GM12878 (cell line): ENCODE measurements at regions not wholly inside any gene's neighbourhood (a gene's known extent, or its start where the extent isn't known, plus 50 kb on each side); places are given as distances from the start of the nearest gene placed in this dataset.

ENCODE experiments used
- ATAC-seq: fragments of 200-7000 bp; cut with Tn5 transposase; 3 replicates; pipeline ENCODE4 v1.9.1; 2020; ENCODE audit warnings: mild to moderate bottlenecking, moderate library complexity
- BruUV-seq: library from RNA; stranded (reverse); fragments of 400-500 nt; replicated peaks from 2 replicates; lab custom pipeline; 2021; lab: Mats Ljungman, UMichigan
- CTCF ChIA-PET: fragments of 300-600 bp; sonication (Branson Sonifier 250); formaldehyde crosslinking; extraction: SDS; loops from one replicate; lab custom pipeline; 2021; ENCODE audit warnings: inconsistent platforms; lab: Yijun Ruan, JAX
- POLR2A ChIA-PET: fragments of 350-600 bp; formaldehyde crosslinking; extraction: SDS; loops from one replicate; lab custom pipeline; 2021; ENCODE audit warnings: inconsistent platforms; lab: Charles Lee
- RAD21 ChIA-PET: fragments of 300-600 bp; sonication (Branson Sonifier 250); formaldehyde crosslinking; loops from one replicate; lab custom pipeline; 2023; ENCODE audit warnings: antibody characterized with exemption; ENCODE audit not compliant: unreplicated experiment; lab: Charles Lee
- SMC1A ChIA-PET: fragments of 300-600 bp; sonication (Branson Sonifier 250); formaldehyde crosslinking; loops from one replicate; lab custom pipeline; 2023; ENCODE audit not compliant: unreplicated experiment, uncharacterized antibody; lab: Charles Lee
- DNase-seq: peaks from one replicate; pipeline ENCODE4 v3.0.0-alpha.2; 2011; ENCODE audit warnings: low read depth, low spot score
- FAIRE-seq: peaks from 3 replicates; lab custom pipeline; 2011; peaks lifted over from hg19 to GRCh38; lab: Jason Lieb, UNC
- H2AFZ ChIP-seq: 2 replicates; pipeline ENCODE4 v1.6.0; 2011; ENCODE audit warnings: low read depth, low read length, control low read depth; ENCODE audit not compliant: control insufficient read depth
- H3K27ac ChIP-seq: 2 replicates; pipeline ENCODE4 v1.5.1; 2011; ENCODE audit warnings: control low read depth; ENCODE audit not compliant: control insufficient read depth, insufficient read depth
- H3K27me3 ChIP-seq, 2 experiments: replicated peaks in 1 of 2; 2 replicates each; pipeline versions ENCODE4 v1.6.0 to v1.6.1; 2011; ENCODE audit warnings: low read length in 1 of 2; ENCODE audit not compliant: control insufficient read depth in 2 of 2, insufficient read depth in 2 of 2
- H3K36me3 ChIP-seq, 2 experiments: 2 replicates each; pipeline ENCODE4 v1.5.1; 2011; ENCODE audit warnings: low read length in 1 of 2; ENCODE audit not compliant: control insufficient read depth in 2 of 2, insufficient read depth in 2 of 2
- H3K4me1 ChIP-seq: 2 replicates; pipeline ENCODE4 v1.6.1; 2011; ENCODE audit warnings: mild to moderate bottlenecking, low read length, moderate library complexity, mixed read lengths; ENCODE audit not compliant: control insufficient read depth, insufficient read depth
- H3K4me2 ChIP-seq: 2 replicates; pipeline ENCODE4 v1.6.0; 2011; ENCODE audit warnings: control low read depth; ENCODE audit not compliant: control insufficient read depth, insufficient read depth
- H3K4me3 ChIP-seq: fragments of 200-600 bp; sonication (generic); 2 replicates; pipeline ENCODE4 v1.5.1; 2016
- H3K79me2 ChIP-seq: 2 replicates; pipeline ENCODE4 v1.6.0; 2011; ENCODE audit warnings: low read length; ENCODE audit not compliant: control insufficient read depth, insufficient read depth
- H3K9ac ChIP-seq: 2 replicates; pipeline ENCODE4 v1.8.0; 2011; ENCODE audit warnings: low read length, control low read depth, mixed read lengths; ENCODE audit not compliant: control insufficient read depth, insufficient read depth
- H3K9me3 ChIP-seq: replicated peaks from 3 replicates; pipeline ENCODE4 v1.5.1; 2011; ENCODE audit warnings: mild to moderate bottlenecking, low read length; ENCODE audit not compliant: control insufficient read depth, insufficient read depth
- H4K20me1 ChIP-seq: 2 replicates; pipeline ENCODE4 v1.6.0; 2011; ENCODE audit not compliant: control insufficient read depth, insufficient read depth
- CEBPB ChIP-seq, 2 experiments: fragments of 150-350 bp in 1 of 2; IDR thresholded peaks; 2 replicates each; pipeline ENCODE4 v1.6.1; 2012 to 2014; ENCODE audit warnings: low read depth in 2 of 2, low read length in 2 of 2, borderline replicate concordance in 1 of 2, inconsistent platforms in 1 of 2
- CREM ChIP-seq: IDR thresholded peaks from 2 replicates; pipeline ENCODE4 v1.6.1; 2014; ENCODE audit warnings: antibody characterized with exemption, low read depth
- CUX1 ChIP-seq: IDR thresholded peaks from 2 replicates; pipeline ENCODE4 v1.6.1; 2012; ENCODE audit warnings: improper control_type of control experiment, low read depth, low read length; ENCODE audit not compliant: insufficient replicate concordance
- FOS ChIP-seq: IDR thresholded peaks from 3 replicates; pipeline ENCODE4 v1.6.1; 2011; ENCODE audit warnings: borderline replicate concordance; ENCODE audit not compliant: insufficient read length; ENCODE audit errors: extremely low read depth
- IKZF1 ChIP-seq: fragments of 450-650 bp; conservative IDR thresholded peaks from 2 replicates; pipeline ENCODE4 v1.6.1; 2017; ENCODE audit warnings: antibody characterized with exemption, mild to moderate bottlenecking
- IRF3 ChIP-seq: fragments of 450-650 bp; IDR thresholded peaks from 2 replicates; pipeline ENCODE4 v1.6.1; 2014; ENCODE audit warnings: mild to moderate bottlenecking
- IRF5 ChIP-seq: fragments of 450-650 bp; IDR thresholded peaks from 2 replicates; pipeline ENCODE4 v1.6.1; 2017; ENCODE audit warnings: borderline replicate concordance
- MTA3 ChIP-seq: IDR thresholded peaks from 2 replicates; pipeline ENCODE4 v1.6.1; 2012; ENCODE audit warnings: low read length, inconsistent platforms, borderline replicate concordance
- RCOR1 ChIP-seq: conservative IDR thresholded peaks from 2 replicates; pipeline ENCODE4 v1.6.1; 2012; ENCODE audit warnings: low read depth, low read length, improper control_type of control experiment
- ZNF384 ChIP-seq: IDR thresholded peaks from 2 replicates; pipeline ENCODE4 v1.6.1; 2012; ENCODE audit warnings: low read depth, mild to moderate bottlenecking, low read length, improper control_type of control experiment, borderline replicate concordance
- WGBS: methylation state at CpG from one replicate; pipeline ENCODE4 v1.1.6; 2016; ENCODE audit warnings: low lambda C conversion rate; ENCODE audit not compliant: insufficient replicate concordance, insufficient coverage; ENCODE audit errors: missing lambda C conversion rate; 5-methylcytosine and 5-hydroxymethylcytosine counted together
- in situ Hi-C: fragments of 300-500 bp; cut with MboI; formaldehyde crosslinking; loops from 9 replicates; pipeline ENCODE4 v1.14.3; 2018; ENCODE audit warnings: mixed read lengths
- intact Hi-C: fragments of 100-400 bp; cut with micrococcal nuclease; formaldehyde crosslinking; loops from one replicate; pipeline ENCODE4 v1.14.2; 2022; ENCODE audit not compliant: unreplicated experiment
- TF ChIP-seq, protein P1 (sequence below): IDR thresholded peaks from 2 replicates; pipeline ENCODE4 v1.6.1; 2012; ENCODE audit warnings: low read depth, low read length, improper control_type of control experiment

- no peak for TF ChIP-seq CUX1
Observed at GRCh38 chr16:85526185-85526974, 86.7 kb upstream of the GSE1 start (continued).

DNA sequence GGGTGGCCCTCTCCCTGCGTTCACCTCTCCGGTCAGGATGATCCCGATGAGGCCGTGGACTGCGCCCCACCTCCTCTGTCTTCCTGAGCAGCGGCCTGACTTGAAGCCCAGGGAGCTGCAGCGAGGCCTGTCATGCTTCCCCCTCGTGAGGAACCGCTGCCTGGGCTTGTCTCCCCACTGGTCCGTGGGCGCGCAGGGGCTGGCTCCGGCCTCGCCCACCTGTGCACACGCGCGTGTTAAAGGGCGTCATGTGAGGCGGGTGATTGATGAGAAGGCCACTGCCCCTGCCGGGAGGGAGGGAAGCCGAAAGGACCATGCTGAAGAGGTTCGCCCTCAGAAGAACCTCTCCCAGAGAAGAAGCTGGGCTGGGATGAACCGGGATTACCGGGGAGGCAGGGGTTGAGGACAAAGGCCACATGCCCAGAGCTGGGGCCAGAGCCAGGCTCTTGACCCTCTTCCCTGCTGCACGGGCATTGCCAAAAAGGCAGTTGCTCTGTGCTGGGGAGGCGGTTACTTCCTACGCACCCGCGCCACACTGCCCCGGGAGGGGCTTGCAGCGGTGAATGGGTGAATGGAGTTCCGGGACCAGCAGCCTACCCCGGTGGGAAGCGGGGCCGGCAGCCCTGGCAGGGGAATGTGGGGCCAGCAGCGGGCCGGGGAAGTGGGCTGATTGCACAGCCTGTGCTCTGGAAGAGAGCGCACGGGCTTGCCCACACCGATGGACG, 85.9 kb upstream of the GSE1 start:
- Histone ChIP-seq H3K27me3 (no peaks in the 10 kb centered on the region; a peak in 1 of 4 replicates), H4K20me1 (no peaks in the 10 kb centered on the region; the same call in 1 of the 2 replicates), H3K36me3 (no peaks in the 10 kb centered on the region), H3K9me3 (no peaks in the 10 kb centered on the region), H2AFZ (no peak overlapping the region), H3K4me3 (no peak overlapping the region), H3K27ac (no peak overlapping the region), H3K4me1 (no peaks in the 10 kb centered on the region), H3K4me2 (no peak overlapping the region), H3K9ac (no peak overlapping the region), H3K79me2 (no peaks in the 10 kb centered on the region)
- no peak for ATAC-seq
- DNase-seq = no peak
- ChIA-PET CTCF (interaction anchor here (0.7 kb wide), 1 partner anchor 573 kb away, joined by 3 read pairs; no protein-coding TSS in a partner anchor), POLR2A (no interaction called here), SMC1A (no interaction called here), RAD21 (interaction anchor here (1.1 to 1.3 kb wide), 2 partner anchors 84 to 88 kb away, joined by 3 read pairs; no protein-coding TSS in a partner anchor)
- no peak for FAIRE-seq
- in situ Hi-C loops (no loop called here), intact Hi-C loops (no loop called here)
- 76% methylated on average over 39 of the region's 41 CpGs for WGBS
- BruUV-seq = no TSS peak
- TF ChIP-seq IKZF1 = no peak
- no peak for TF ChIP-seq RCOR1
- no peak for TF ChIP-seq CEBPB (IDR thresholded peaks at IDR 0.05; ENCODE audit: borderline replicate concordance in 1 of 2, low read depth in 2 of 2, low read length in 2 of 2)
- no peak for TF ChIP-seq ZNF384
- TF ChIP-seq CREM = no peak
- TF ChIP-seq IRF3 = no peak
- TF ChIP-seq, protein P1, sequence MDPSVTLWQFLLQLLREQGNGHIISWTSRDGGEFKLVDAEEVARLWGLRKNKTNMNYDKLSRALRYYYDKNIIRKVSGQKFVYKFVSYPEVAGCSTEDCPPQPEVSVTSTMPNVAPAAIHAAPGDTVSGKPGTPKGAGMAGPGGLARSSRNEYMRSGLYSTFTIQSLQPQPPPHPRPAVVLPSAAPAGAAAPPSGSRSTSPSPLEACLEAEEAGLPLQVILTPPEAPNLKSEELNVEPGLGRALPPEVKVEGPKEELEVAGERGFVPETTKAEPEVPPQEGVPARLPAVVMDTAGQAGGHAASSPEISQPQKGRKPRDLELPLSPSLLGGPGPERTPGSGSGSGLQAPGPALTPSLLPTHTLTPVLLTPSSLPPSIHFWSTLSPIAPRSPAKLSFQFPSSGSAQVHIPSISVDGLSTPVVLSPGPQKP = no peak
- no peak for TF ChIP-seq FOS
- TF ChIP-seq MTA3 = no peak
- TF ChIP-seq IRF5 = no peak
